ENCODE measurements at regions not wholly inside any gene's neighbourhood (a gene's known extent, or its start where the extent isn't known, plus 50 kb on each side); places are given as distances from the start of the nearest gene placed in this dataset.

DNA sequence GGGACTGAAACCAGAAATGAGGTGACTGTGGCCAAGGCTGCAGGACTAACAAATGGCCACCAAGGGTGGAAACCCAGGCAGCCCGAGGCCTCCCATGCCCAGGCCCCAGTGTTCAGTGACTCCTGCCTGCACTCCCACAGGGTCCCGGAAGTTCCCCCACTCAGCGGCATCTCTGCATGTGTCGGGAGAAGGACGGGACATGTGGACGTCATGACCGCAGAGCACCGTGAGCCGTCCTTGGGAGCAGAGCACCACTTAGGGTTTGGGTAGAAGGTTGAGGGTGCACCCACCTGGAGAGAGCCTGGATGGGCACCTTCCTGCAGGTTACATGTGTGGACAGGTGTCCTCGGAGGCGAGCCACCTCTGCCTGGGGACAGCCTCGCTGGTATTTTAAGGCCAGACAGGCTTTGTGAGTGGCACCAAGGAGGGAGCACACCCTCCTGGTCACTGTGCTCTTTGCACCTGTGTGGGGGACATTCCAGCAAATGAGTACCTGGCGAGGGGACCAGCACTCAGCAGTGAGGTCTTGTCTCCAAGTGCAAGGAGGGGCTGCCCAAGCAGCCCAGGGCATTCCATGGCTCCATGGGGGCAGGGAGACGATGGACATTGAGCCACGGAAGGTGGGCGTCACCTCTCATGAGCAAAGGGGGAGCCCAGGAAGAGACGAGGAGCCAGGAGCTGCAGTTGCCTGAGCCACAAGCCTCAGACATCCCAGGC lies 95.3 kb upstream of the TCERG1L start:
- TF ChIP-seq, protein P1, sequence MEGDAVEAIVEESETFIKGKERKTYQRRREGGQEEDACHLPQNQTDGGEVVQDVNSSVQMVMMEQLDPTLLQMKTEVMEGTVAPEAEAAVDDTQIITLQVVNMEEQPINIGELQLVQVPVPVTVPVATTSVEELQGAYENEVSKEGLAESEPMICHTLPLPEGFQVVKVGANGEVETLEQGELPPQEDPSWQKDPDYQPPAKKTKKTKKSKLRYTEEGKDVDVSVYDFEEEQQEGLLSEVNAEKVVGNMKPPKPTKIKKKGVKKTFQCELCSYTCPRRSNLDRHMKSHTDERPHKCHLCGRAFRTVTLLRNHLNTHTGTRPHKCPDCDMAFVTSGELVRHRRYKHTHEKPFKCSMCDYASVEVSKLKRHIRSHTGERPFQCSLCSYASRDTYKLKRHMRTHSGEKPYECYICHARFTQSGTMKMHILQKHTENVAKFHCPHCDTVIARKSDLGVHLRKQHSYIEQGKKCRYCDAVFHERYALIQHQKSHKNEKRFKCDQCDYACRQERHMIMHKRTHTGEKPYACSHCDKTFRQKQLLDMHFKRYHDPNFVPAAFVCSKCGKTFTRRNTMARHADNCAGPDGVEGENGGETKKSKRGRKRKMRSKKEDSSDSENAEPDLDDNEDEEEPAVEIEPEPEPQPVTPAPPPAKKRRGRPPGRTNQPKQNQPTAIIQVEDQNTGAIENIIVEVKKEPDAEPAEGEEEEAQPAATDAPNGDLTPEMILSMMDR (IDR thresholded peaks at IDR 0.05; ENCODE audit: borderline replicate concordance, insufficient read depth, low read depth, low read length): no peak

DNA sequence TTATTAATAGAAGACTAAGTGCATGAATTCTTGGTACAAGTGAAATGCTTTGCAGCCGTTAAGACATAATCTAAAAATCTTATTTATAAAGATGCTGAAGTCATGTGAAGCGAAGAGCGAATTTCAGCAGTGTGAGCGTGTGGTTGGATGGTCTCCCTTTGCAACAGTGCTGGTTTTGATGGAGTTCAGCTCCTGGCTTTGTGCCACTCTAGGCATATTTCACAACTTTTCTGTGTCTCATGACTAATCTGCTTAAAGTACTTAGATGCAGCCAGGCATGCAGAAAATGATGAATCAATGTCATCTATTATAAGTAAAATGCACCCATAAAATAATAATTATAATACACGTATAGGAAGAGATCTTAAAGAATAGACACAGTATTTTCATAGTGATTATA lies 107.2 kb upstream of the TCERG1L start:
- TF ChIP-seq, protein P1 (IDR thresholded peaks at IDR 0.05; ENCODE audit: borderline replicate concordance, insufficient read depth, low read depth, low read length): no peak
- H3K4me3 ChIP-seq (ENCODE audit: low read depth, low read length): no peak overlapping the region

More for the DNA sequence above, 95.3 kb upstream of the TCERG1L start:
- no peak overlapping the region for H3K4me3 ChIP-seq (ENCODE audit: low read depth, low read length)

DNA sequence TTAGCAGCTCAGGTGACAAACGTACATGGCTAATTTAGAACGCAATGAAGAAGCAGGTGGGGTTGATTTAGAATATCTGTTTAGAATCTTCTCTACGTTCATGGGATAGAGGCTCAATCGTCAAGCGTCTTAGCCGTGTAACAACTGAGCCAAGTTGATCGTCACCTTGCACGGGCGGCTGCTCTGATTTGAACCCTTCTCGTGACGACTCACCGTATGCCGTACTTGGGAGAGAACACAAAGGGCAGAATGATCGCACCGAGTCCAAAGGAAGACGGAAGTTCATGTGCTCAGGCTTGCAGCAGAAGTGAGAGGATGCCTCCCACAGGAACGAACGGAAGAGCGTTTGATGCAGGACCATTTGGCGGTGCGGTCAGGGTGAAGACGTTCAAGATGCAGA lies 108.3 kb upstream of the TCERG1L start:
- no peak overlapping the region for H3K4me3 ChIP-seq (ENCODE audit: low read depth, low read length)
- TF ChIP-seq, protein P1 (IDR thresholded peaks at IDR 0.05; ENCODE audit: borderline replicate concordance, insufficient read depth, low read depth, low read length): no peak

DNA sequence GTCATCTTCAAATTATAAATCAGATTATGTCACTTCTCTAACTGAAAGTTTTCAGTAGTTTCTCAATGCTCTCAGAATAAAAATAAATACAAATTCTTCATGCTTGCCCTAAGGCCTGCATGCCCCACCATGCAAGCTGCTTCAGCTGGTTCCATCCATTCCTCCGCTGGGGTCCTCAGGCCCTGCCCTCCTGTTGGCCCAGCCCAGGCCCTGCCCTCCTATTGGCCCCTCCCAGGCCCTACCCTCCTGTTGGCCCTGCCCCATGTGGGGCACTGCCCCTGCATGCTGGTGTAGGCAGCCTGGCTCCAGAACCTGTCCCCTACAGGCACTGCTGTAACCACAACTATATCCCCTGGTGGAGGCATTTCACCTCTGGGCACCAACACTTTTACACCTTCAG lies 109.3 kb upstream of the TCERG1L start:
- no peak overlapping the region for H3K4me3 ChIP-seq (ENCODE audit: low read depth, low read length)
- TF ChIP-seq, protein P1 (IDR thresholded peaks at IDR 0.05; ENCODE audit: borderline replicate concordance, insufficient read depth, low read depth, low read length): no peak

DNA sequence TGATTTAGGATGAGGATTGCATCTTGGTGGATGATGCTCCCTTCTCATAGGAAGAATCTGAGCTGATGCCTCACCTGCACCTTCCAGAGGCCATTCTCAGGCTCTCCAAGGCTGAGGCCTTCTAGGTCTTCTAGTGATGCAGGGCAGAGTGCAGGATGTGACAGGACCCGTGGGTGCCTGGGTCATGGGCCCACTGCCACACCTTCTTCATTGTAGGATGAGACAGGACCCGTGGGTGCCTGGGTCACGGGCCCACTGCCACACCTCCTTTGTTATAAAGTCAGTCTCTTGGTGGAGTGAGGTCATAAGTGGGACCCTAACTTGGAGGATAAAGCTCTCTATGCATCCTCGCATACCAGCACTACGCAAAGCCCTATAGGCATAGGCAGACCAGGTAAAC lies 109.9 kb upstream of the TCERG1L start:
- no peak overlapping the region for H3K4me3 ChIP-seq (ENCODE audit: low read depth, low read length)
- TF ChIP-seq, protein P1 (IDR thresholded peaks at IDR 0.05; ENCODE audit: borderline replicate concordance, insufficient read depth, low read depth, low read length): no peak

DNA sequence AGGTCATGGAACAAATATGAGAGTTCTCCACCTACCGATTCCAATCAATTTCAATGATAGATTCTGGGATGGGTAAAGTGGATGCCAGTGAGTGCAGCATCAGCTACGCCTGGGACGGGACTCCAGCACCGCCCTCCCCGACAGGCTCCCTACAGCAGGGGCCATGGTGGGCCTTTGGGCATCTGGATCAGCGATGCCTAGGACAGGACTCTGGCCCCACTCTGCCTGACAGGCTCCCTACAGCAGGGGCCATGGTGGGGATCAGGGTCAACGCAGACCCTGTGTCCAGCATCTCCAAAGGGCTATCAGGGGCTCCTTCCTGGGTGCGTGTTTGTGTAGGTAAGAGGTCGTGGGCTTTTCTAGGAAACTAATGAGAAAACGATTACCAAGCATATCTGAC lies 111.2 kb upstream of the TCERG1L start:
- TF ChIP-seq, protein P1 (IDR thresholded peaks at IDR 0.05; ENCODE audit: borderline replicate concordance, insufficient read depth, low read depth, low read length): no peak
- no peak overlapping the region for H3K4me3 ChIP-seq (ENCODE audit: low read depth, low read length)

DNA sequence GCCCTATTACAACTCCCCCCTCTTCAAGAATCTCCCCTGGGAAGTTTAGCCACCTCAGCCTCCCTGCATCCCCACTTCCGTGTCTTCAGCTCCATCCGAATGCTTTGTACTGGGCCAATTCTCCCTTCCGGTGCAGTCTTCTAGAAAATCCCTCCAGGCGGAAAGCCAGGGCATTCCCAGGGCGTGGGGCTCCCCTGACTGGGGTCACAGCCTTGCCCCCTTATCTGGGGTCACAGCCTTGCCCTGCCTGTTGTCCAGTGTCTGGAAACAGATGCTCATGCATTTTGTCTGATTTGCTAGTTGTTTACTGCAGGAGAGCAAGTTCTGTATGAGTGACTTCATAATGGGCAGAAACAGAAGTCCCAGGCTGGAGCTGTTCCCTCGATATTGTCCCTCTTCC lies 112.5 kb upstream of the TCERG1L start:
- H3K4me3 ChIP-seq (ENCODE audit: low read depth, low read length): no peak overlapping the region
- TF ChIP-seq, protein P1 (IDR thresholded peaks at IDR 0.05; ENCODE audit: borderline replicate concordance, insufficient read depth, low read depth, low read length): no peak
